Smooth muscle cell (in vitro differentiated cells): ENCODE measurements at regions not wholly inside any gene's neighbourhood (a gene's known extent, or its start where the extent isn't known, plus 50 kb on each side); places are given as distances from the start of the nearest gene placed in this dataset.

Experiments used
- DNase-seq: peaks from one replicate; lab custom pipeline; 2025; ENCODE audit not compliant: unreplicated experiment; lab: John Stamatoyannopoulos, UW
- H2AFZ ChIP-seq: fragments of 200-600 bp; sonication (generic); 2 replicates; pipeline ENCODE4 v1.6.0; 2016; ENCODE audit warnings: antibody characterized with exemption, low read depth, mild to moderate bottlenecking
- H3F3A ChIP-seq: fragments of 200-600 bp; sonication (generic); 2 replicates; pipeline ENCODE4 v1.6.0; 2017; ENCODE audit warnings: antibody characterized with exemption, low read depth
- H3K27ac ChIP-seq: fragments of 200-600 bp; sonication (generic); 2 replicates; pipeline ENCODE4 v1.5.1; 2016; ENCODE audit warnings: low read depth, mild to moderate bottlenecking
- H3K27me3 ChIP-seq: fragments of 200-600 bp; sonication (generic); 2 replicates; pipeline ENCODE4 v1.6.1; 2016; ENCODE audit warnings: low read depth, mild to moderate bottlenecking
- H3K36me3 ChIP-seq: fragments of 200-600 bp; sonication (generic); 2 replicates; pipeline ENCODE4 v1.5.1; 2016; ENCODE audit warnings: low read depth
- H3K4me1 ChIP-seq: fragments of 200-600 bp; sonication (generic); 2 replicates; pipeline ENCODE4 v1.5.1; 2016; ENCODE audit warnings: low read depth
- H3K4me2 ChIP-seq: fragments of 200-600 bp; sonication (generic); 2 replicates; pipeline ENCODE4 v1.6.0; 2016; ENCODE audit warnings: mild to moderate bottlenecking
- H3K4me3 ChIP-seq: fragments of 200-600 bp; sonication (generic); 2 replicates; pipeline ENCODE4 v1.5.1; 2016; ENCODE audit warnings: mild to moderate bottlenecking
- H3K79me2 ChIP-seq: fragments of 200-600 bp; sonication (generic); 2 replicates; pipeline ENCODE4 v1.6.0; 2016; ENCODE audit warnings: low read depth, mild to moderate bottlenecking
- H3K9ac ChIP-seq: fragments of 200-600 bp; sonication (generic); 2 replicates; pipeline ENCODE4 v1.6.0; 2016; ENCODE audit warnings: low read depth
- H3K9me3 ChIP-seq: fragments of 200-600 bp; sonication (generic); replicated peaks from 2 replicates; pipeline ENCODE4 v1.5.1; 2016; ENCODE audit warnings: low read depth
- H4K20me1 ChIP-seq: fragments of 200-600 bp; sonication (generic); 2 replicates; pipeline ENCODE4 v1.6.0; 2016; ENCODE audit warnings: low read depth
- WGBS: methylation state at CpG from one replicate; pipeline ENCODE4 v1.1.7; 2016; ENCODE audit warnings: low lambda C conversion rate; 5-methylcytosine and 5-hydroxymethylcytosine counted together
- TF ChIP-seq, protein P1 (sequence below): fragments of 200-600 bp; sonication (generic); IDR thresholded peaks from 2 replicates; pipeline ENCODE4 v1.5.1; 2017; ENCODE audit warnings: borderline replicate concordance, mild to moderate bottlenecking, antibody characterized with exemption; ENCODE audit not compliant: insufficient read depth, poor library complexity, severe bottlenecking

DNA sequence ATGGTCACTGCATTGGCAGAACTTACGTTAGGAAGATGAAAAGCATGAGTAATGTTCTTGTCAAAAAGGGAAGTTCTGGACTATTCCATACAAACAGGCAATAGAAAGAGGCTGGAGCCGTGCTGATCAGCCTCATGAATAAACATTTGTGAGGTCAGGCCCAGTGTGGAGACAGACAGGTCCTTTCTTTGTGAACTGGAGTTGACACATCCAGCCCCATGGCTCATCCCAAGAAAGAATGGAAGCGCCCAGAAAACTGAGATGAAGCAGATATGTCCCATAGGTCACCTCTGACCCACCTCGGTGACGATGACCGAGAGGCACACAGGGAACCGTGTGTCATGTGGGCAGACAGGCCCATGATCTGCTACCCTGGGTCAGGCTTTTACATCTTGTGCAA, 276.0 kb upstream of the SGK1 start:
- Histone ChIP-seq H2AFZ (no peak overlapping the region), H3K79me2 (no peaks in the 10 kb centered on the region), H3F3A (no peaks in the 10 kb centered on the region), H3K27ac (no peak overlapping the region), H3K27me3 (no peaks in the 10 kb centered on the region), H3K4me3 (no peak overlapping the region), H4K20me1 (no peaks in the 10 kb centered on the region), H3K4me1 (peaks cover 5% of the 10 kb centered on the region), H3K36me3 (no peaks in the 10 kb centered on the region), H3K4me2 (no peak overlapping the region), H3K9me3 (no peaks in the 10 kb centered on the region), H3K9ac (no peak overlapping the region)
- no peak for DNase-seq
- TF ChIP-seq, protein P1, sequence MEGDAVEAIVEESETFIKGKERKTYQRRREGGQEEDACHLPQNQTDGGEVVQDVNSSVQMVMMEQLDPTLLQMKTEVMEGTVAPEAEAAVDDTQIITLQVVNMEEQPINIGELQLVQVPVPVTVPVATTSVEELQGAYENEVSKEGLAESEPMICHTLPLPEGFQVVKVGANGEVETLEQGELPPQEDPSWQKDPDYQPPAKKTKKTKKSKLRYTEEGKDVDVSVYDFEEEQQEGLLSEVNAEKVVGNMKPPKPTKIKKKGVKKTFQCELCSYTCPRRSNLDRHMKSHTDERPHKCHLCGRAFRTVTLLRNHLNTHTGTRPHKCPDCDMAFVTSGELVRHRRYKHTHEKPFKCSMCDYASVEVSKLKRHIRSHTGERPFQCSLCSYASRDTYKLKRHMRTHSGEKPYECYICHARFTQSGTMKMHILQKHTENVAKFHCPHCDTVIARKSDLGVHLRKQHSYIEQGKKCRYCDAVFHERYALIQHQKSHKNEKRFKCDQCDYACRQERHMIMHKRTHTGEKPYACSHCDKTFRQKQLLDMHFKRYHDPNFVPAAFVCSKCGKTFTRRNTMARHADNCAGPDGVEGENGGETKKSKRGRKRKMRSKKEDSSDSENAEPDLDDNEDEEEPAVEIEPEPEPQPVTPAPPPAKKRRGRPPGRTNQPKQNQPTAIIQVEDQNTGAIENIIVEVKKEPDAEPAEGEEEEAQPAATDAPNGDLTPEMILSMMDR = no peak
- WGBS = 90% methylated on average over 7 of the region's 7 CpGs

DNA sequence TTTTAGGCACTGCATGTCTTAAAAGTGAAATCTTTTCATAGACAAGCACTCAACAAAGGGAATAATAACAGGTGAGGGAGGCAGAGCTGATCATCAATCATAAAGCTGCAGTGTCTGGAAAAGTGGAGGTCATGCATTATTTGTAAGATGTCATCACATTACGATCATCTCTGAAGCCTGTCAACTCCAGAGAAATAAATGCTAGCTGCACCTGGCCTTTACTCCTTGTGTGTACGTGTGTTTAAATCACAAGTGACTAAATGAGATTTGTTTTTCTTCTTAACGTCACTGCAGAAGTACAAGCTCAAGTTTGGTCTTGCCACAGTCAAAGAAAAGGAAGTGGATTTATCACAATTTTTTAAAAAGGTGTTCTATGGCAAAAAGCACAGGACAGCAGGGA, 275.5 kb upstream of the SGK1 start:
- TF ChIP-seq, protein P1 = no peak
- Histone ChIP-seq H3K4me1 (peaks cover 5% of the 10 kb centered on the region), H3F3A (no peaks in the 10 kb centered on the region), H3K9me3 (no peaks in the 10 kb centered on the region), H4K20me1 (no peaks in the 10 kb centered on the region), H2AFZ (no peak overlapping the region), H3K4me3 (no peak overlapping the region), H3K36me3 (no peaks in the 10 kb centered on the region), H3K79me2 (no peaks in the 10 kb centered on the region), H3K4me2 (no peak overlapping the region), H3K27ac (no peak overlapping the region), H3K27me3 (no peaks in the 10 kb centered on the region), H3K9ac (no peak overlapping the region)
- WGBS = 86% methylated on average over 3 of the region's 3 CpGs
- DNase-seq = no peak

DNA sequence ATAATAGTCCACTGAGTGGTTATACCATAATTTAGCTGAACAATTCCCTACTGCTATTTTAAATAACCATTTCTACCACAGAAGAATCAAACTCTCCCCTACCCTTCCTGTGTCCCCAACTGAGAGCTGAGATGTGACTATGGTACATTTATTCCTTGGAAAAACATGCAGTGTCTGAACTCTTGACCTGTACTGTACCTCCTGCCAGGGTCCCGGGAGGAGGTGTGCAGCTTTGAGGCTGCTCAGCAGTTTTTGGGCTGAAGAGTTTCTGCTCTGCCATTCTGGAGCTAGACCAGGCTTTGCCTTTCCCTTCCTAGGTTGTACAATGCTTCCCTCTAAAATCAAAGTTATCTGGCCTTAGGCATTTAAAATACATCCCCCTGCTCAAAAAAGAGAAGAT, 275.1 kb upstream of the SGK1 start:
- no peaks in the 10 kb centered on the region for H4K20me1 ChIP-seq
- H3K4me1 ChIP-seq = peaks cover 5% of the 10 kb centered on the region
- H3K36me3 ChIP-seq = no peaks in the 10 kb centered on the region
- H3K9me3 ChIP-seq = no peaks in the 10 kb centered on the region
- no peaks in the 10 kb centered on the region for H3K27me3 ChIP-seq
- H2AFZ ChIP-seq = no peak overlapping the region
- no peak overlapping the region for H3K27ac ChIP-seq
- H3K9ac ChIP-seq = no peak overlapping the region
- TF ChIP-seq, protein P1 = no peak
- no peaks in the 10 kb centered on the region for H3F3A ChIP-seq
- no peaks in the 10 kb centered on the region for H3K79me2 ChIP-seq
- no peak for DNase-seq
- no peak overlapping the region for H3K4me2 ChIP-seq
- 87% methylated on average over 1 of the region's 1 CpG for WGBS
- H3K4me3 ChIP-seq = no peak overlapping the region

DNA sequence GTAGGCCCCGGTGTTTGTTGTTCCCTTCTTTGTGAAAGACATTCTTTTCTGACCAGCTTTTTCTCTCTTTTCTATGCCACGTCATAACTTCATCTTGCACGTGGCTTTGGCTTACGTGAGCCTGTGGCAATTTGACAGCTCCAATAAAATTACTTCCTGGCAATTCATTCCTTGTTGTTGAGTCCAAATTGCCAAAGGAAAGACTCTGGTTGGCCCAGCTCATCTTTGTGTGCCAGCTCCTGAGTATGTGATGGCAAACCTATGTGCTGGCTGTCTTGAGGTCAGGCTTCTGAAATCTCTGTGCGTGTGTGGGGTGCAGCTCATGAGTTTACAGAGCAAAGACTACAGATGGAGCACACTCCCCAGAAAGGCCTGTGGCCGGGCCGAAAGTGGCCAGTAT, 272.5 kb upstream of the SGK1 start:
- Histone ChIP-seq H3K27me3 (no peaks in the 10 kb centered on the region), H3K9ac (no peak overlapping the region), H3K36me3 (no peaks in the 10 kb centered on the region), H3K4me3 (no peak overlapping the region), H3K79me2 (no peaks in the 10 kb centered on the region), H3K9me3 (no peaks in the 10 kb centered on the region), H4K20me1 (no peaks in the 10 kb centered on the region), H3K27ac (peak overlapping the region; percentile 93), H3K4me1 (peaks cover 5% of the 10 kb centered on the region), H3F3A (no peaks in the 10 kb centered on the region), H2AFZ (no peak overlapping the region), H3K4me2 (peak overlapping the region; percentile 12)
- TF ChIP-seq, protein P1 = no peak
- DNase-seq = no peak
- 89% methylated on average over 7 of the region's 7 CpGs for WGBS
